HG03571 (cell line): ENCODE measurements at regions not wholly inside any gene's neighbourhood (a gene's known extent, or its start where the extent isn't known, plus 50 kb on each side); places are given as distances from the start of the nearest gene placed in this dataset.

Experiments
- ATAC-seq: cut with Tn5 transposase; IDR thresholded peaks from one replicate; pipeline ENCODE4 v1.9.1; 2021; ENCODE audit not compliant: unreplicated experiment

DNA sequence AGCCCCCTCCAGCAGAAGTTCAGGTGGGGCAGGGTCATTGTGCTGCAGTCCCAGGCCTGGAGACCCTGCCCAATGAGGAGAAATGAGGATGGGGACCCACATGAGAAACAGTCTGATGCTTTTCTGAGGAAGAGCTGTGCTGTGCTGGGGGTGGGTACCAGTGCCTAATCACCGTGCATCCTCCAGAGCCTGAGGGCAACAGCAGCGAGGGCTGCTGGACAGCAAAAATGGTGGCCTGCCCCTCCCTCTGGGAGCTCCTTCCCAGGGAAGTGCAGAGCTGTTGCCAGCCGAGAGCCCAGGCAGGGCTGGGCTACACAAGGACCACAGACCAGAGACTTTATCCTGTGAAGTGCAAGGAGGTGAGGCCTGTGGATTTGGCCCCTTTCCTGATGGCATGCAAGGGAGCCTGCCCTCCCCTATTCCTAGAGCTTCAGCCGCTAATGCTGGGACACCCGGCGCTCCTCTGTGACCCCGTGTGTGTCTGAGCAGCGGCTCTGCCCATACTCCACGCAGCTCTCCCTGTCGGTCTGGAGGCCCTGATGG is 134.8 kb downstream of the DSEL start:
- ATAC-seq: no peak

DNA sequence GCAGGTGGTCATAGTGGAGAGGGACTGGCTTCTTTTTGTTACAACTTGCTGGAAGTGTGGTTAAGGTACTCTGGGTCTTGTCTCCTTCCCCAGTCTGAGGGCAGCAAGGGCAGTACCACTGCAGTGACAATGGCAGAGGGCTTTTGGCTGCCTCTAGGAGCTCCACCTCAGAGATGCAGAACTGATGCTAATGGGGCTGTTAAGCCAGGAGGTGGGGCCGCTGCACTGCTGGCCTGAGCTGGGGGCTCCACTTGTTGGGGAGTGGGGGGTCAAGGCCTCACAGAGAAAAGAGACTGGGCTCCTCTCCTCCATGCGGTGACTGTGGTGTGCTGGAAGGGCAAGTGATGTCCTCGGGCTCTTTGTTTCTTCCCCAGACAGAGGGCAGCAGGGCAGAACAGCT is 135.7 kb downstream of the DSEL start:
- no peak for ATAC-seq

DNA sequence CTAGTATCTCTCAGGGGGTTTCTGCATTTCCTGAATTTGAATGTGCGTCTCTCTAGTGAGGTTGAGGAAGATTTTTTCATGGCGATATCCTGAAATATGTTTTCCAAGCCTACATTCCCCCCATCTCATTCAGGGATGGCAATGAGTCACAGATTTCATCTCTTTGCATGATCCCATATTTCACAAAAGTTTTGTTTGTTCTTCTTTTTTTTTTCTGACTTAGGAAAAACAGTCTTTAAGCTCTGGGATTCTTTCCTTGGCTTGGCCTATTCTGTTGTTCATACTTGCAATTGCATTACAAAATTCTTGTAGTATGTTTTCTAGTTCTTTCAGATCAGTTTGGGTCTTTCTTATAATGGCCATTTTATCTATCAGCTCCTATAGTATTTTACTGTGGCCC is 136.5 kb downstream of the DSEL start:
- no peak for ATAC-seq

DNA sequence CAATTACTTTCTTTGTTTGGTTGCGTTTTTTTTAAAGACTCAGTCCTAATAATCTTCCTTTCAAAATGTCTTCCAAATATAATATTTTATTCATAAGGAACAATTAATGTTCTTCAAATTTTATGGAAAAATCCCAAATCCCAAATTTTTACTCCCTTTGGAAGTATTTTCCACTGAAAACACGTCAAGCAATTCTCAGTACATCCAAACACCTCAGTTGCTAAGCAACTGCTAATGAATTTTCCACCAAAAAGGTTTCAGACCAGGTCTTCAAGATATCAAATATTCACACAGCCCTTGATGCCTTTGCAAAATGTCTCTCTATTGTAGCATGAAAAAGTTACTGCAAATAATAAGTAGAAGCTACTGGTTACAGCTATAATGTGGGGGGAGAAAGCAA is 140.1 kb downstream of the DSEL start:
- ATAC-seq: no peak

DNA sequence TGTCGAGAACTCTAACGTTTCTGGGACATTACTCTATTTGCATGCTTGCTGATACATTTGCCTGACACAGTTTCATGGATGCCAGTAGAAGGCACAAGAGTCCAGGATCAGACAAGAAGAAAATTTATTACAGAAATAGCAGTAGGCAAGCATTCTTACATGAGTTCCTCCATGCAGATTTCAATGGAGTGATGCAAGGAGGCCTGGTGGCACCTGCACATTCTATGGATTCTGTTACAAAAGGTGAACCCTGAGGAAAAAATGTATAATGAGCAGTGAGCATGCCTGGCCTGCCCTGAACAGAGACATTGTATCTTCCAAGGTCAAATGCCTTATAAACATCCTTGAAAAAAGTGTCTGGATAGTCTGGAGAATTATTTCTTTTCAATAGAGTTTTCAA is 142.9 kb downstream of the DSEL start:
- ATAC-seq: no peak

DNA sequence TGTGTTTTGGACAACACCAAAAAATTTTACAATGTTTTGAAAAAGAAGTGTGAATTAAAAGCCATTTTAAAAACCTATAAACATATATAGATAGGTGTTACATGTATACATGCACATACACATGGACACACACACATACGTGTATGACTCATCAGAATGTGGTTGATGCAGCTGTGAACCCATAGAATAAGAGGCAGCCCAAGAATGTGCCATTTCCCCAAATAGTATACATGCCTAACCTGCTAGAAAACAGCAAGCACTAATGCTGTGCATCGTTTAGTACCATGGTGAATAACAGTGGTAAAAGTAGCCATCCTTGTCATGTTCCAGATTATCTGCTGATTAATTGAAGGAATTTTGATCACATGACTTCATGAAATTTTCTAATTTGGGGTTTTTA is 149.0 kb downstream of the DSEL start:
- ATAC-seq: no peak

DNA sequence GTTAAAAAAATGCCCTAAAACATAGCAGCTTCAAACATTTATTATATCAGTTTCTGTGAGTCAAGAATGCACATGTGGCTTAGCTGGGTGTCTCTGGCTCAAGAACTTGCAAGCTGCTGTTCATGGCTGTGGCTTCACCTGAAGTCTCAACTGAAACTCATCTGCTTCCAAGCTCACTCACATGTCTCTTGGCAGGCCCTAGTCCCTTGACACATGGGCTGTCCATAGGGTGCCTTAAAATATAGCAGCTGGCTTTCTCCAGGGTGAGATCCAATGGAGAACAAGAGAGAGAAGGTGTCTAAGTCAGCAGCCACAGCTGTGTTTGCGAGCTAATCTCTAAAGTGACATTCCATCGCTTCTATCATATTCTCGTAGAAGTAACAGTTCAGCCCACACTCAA is 152.8 kb downstream of the DSEL start:
- no peak for ATAC-seq

DNA sequence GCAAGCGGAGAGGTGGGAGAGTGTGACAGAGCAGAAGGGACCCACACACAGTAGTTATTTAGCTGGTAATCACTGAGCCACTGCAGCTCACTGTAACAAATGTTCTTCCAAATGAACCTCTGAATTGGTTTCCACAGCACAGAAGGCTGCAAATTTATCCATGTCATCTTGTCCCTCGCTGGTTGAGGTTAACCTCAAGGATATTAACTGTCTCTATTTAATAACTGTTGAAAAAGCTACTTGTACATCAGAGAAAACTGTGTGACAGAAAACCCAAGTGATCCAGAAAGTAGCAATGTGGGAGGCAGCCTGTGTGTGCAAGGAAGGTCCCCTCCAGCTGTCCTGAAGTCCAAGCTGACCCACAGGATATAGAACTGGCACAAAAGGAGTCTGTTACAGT is 153.6 kb downstream of the DSEL start:
- ATAC-seq: no peak

DNA sequence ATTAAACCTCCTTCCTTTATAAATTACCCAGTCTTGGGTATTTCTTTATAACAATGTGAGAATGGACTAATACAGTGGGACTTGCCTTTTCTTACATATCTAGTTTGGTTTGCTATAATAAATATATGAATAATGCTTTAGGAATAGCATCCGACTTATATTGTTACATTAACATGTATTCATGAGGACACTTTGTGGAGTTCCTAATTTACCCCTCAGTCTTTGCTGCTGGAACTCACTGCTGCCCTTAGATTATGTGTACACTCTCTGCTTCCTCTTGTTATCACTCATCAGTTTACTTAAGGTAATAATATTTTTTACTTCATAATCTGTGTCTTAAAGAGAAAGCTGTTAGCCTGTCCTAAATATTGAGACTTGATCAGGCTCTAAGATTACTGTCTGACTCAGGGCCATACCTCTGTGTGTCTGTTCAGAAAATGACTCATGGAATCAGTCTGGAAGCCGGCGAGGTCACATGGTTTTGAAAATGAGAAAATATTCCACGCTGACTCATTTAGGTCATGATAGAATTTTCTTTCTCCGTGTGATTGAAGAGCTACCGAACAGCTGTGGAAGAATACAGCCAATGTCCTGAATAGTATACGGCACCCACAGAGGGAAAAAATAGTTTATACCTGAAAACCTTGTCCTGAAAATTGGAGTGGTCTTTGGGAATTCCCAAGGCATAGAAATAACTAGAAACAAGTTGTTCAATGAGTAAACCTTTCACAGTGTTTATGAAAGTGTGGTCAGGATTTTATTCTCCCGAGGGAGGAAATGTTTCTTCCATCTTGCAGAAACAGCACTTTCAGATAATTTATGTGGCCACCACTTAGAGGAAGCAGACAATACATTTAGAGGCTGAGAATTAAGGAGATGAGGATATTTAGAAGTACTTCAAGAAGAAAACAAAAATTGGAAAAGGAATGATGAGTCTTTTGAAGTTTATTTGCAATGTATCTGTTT is 156.4 kb downstream of the DSEL start:
- no peak for ATAC-seq

DNA sequence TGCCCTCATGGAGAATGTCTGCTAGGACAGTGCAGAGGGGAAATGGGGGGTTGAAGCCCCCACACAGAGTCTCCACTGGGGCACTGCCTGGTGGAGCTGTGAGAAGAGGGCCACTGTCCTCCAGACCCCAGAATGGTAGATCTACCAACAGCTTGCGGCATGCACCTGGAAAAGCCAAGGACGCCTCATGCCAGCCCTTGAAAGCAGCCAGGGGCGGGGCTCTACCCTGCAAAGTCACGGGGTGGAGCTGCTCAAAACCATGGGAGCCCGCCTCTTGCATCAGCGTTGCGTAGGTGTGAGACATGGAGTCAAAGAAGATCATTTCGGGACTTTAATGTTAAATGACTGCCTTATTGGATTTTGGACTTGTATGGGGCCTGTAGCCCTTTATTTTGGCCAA is 157.6 kb downstream of the DSEL start:
- no peak for ATAC-seq

DNA sequence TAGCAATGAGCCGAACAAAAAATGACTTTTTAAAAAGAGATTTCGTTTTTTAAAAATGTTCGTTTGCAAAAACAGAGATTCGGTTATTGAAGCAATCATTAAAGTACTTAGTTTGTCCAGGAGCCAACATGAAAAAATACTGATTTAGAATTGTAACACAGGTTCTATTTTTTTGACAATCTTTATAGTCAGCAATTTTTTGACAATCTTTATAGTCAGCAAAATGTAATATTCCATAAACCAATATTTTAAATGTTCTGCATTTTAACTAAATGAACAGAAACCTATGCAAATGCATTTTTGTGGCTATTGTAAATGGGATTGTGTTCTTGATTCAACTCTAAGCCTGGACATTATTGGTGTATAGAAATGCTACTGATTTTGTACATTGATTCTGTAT is 161.8 kb downstream of the DSEL start:
- ATAC-seq: no peak

DNA sequence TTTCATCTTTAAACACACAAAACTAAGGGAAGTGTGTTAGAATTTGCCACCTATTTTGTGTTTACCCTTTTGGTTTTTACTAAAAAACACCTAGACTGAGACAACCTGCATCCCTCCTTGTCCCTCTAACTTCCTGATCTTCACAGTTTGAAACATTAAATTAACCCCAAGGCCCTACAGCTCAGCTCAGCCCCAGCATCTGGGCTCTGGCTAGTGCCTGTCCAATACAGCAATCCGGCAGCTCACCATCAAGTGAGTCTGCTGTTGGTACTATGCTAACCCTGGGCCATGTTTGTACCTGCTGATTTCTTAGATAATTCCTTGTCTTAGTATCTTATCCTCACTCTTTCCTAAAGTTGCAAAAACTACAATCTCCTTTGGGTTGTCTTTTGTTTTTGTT is 162.4 kb downstream of the DSEL start:
- no peak for ATAC-seq

DNA sequence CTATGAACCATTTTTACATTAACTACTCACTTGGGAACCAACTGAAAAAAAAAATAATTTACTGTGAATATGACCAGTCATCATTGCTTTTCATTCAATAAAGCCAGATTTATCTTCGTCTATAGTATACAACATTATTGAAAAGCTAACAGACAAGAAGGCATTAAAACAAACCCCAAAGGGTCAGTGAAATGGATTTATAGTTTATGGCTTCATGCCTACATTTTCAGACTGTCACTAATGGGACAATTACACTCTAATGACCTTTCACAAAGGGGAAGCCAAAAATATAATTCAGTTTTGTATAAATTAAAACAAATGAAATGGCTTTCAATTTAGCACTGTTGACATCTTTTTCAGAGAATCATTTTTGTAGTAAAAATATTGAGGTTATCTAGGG is 169.1 kb downstream of the DSEL start:
- no peak for ATAC-seq

DNA sequence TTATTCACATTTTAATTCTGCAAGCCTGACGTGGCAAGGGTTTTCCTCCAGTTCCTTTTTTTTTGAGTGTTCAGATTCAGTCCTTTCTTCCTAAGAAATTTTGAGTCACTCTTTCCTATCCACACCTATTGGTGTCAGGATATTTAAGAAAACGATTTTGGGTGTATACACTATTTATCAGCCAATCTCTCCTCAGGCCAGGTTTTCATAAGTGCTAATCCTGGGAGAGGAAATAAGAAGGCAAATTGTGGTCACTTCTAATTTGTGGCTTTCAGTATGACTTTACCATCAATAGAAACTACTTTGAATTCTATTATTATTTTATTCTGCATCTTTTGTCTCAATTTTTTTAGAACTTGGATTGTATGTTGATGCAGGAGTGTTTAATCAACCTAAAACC is 174.4 kb downstream of the DSEL start:
- ATAC-seq: no peak

DNA sequence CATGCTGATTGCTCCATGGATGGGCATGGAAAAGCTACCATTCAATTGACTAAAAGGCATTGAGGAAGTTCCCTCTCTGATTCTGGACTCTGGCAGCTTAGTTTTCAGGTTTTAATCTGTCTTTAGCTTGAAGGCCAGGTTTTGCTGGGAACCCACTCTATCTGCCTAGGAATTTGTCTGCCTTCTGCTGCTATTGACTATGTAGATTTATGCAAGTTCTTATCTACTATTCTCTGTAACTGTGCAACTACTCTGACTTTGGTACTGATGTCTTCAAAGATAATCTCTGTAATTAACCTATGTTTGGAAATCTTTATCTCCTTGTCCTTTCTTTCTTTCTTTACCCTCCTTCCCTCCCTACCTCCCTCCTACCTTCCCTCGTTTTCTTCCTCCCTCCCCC is 178.8 kb downstream of the DSEL start:
- ATAC-seq: no peak

DNA sequence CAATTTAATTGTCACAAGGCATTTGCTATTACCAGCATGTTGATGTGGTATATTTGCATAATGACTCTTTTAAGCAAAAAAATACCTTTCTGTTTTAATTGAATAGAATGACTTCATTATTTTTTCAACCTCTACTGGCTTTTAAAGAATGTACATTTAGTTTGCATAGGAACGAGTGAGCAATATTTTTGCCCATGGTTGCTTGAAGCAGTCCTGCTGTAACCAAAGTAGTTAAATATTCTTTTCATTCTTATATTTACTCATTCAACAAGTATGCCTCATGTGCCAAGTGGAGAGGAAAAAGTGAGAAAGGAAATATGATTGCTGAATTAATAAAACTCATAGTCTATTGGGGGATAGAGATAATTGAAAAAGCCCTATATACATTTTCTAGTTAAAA is 184.7 kb downstream of the DSEL start:
- ATAC-seq: no peak

DNA sequence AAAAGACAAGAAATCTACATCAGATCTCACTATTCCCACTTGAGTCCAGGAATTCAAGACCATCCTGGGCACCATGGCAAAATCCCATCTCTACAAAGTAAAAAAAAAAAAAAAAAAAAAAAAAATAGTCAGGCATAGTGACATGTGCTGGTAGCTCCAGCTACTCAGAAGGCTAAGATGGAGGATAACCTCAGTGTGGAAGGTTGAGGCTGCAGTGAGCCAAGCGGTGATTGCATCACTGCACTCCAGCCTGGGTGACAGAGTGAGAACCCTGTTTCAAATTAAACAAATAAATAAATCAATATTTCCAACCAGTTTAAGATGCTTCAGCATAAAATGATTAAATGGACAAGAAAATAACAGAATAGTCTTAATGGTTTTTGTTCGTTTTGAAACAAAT is 197.4 kb downstream of the DSEL start:
- ATAC-seq: no peak

DNA sequence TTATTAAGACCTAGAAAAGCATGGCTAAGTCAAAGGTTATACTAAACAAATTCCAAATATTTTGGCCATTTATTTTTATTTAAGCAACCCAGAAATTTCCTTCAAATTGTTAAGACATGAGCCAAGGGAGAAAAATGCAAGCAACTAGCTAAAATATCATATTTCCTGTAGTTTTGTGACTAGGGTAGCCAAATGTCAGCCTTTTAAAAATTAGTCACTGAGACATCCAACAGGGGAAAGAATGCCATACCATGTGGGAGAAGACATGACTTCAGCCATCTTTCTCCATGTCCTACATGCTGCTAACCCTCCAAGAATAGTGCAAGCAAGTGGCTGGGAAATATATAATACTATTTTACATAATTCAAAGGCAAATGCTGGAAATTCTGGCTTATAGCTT is 197.9 kb downstream of the DSEL start:
- no peak for ATAC-seq

DNA sequence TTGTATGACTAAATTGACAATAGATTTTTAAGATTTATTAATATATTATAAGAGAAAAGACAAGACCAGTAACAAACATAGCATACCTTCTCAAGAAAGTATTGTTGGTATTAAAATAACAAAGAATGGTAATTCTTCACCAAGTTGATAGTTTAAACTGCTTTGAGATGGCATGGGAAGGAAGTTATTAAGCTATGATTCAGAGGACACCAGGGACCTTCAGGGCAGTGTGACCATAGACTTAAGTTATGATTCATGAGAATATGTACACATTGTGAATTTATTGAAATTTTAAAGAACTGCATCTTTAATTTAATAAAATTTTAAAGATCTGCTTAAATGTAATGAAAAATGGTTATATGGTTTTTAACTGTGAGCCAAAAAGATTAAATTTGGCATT is 205.7 kb downstream of the DSEL start:
- no peak for ATAC-seq

DNA sequence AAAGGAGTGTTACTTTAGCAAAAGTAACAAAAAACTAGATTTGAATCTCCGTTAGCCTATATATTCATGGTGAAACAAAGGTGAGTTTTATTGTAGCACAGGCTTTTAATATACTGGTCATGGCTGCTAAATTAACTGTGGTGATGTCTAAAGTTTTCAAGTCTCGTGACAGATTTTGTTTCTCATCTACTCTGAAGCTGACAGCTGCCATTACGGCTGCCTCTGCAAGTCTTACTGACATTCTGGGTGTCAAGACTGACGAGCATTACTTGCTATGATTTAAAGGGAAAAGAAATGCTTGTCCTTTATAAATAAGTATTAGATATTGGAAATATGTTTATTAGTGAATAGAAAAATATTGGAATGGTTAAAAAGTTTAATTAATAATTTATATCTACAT is 207.7 kb downstream of the DSEL start:
- ATAC-seq: no peak

DNA sequence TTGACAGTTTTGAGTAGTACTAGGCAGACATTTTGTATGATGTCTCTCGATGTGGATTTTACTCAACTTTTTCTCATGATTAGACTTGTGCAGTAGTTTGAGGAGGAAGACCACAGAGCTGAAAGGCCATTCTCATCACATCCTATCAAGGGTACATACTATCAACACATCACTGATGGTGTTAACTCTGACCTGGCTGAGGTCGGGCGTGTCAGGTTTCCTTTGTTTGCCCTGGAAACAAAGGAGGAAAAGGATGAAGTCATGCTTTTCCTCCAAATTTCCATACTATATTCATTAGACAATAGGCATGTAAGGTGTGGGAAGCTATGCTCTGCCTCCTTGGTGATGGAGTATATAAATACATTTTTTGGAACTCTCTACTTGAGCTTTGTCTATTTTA is 211.1 kb downstream of the DSEL start:
- ATAC-seq: no peak

DNA sequence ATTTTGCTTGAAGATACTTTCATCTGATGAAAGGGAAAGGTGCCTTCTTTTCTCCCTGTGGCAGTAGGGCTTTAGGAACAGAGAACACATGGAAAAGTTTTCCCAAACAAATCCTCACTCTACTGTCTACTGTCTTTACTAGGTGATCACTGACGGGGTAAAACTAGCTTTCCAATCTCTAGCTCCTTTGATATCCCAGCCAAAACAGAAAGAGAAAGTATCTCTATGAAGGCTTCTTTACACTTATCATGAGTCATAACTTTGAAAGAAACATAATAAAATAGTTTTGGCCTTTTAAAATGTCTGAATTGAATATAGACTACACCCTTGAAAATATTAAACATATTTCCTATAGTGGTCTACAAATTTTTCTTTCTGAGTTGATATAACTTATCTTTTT is 214.5 kb downstream of the DSEL start:
- no peak for ATAC-seq

DNA sequence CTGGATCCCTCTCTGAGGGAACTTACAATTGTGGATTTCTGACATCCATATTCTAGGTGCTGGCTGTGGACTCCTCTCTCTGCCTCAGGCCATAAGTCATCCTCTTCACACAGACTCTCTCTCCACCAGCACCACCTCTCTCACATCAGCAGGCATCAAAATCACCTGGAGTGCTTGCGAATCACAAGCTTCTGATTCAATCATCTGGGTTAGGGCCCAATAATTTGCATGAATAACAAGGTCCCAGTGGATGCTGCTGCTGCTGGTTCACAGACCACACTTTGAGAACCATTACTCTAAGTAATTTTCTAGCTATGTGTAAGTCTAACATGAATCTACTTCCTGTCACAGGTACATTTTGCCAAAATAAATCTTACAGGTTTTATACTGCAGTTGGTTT is 214.9 kb downstream of the DSEL start:
- ATAC-seq: no peak
